ENCODE measurements at regions not wholly inside any gene's neighbourhood (a gene's known extent, or its start where the extent isn't known, plus 50 kb on each side); places are given as distances from the start of the nearest gene placed in this dataset.

GRCh38 chr2:176483476-176483875, 214.2 kb downstream of the MTX2 start:
- no peak for TF ChIP-seq ZNF207 (IDR thresholded peaks at IDR 0.05; ENCODE audit: borderline replicate concordance)
- TF ChIP-seq STAT6 (CRISPR knock-in tag; IDR thresholded peaks at IDR 0.05; ENCODE audit: borderline replicate concordance): no peak
- TF ChIP-seq SRF (IDR thresholded peaks at IDR 0.05; ENCODE audit: low read depth, low read length): no peak
- TF ChIP-seq CTCF (CRISPR knock-in tag; IDR thresholded peaks at IDR 0.05): no peak
- no peak for TF ChIP-seq EP300 (IDR thresholded peaks at IDR 0.05; ENCODE audit: low read depth in 2 of 2, low read length in 2 of 2)
- no peak for TF ChIP-seq EP300 (CRISPR knock-in tag; IDR thresholded peaks at IDR 0.05; ENCODE audit: borderline replicate concordance)
- TF ChIP-seq EED (CRISPR knock-in tag; IDR thresholded peaks at IDR 0.05): no peak
- no peak for TF ChIP-seq POLR2AphosphoS5 (IDR thresholded peaks at IDR 0.05; ENCODE audit: low read depth, low read length)
- TF ChIP-seq HIVEP1 (CRISPR knock-in tag; IDR thresholded peaks at IDR 0.05): no peak
- TF ChIP-seq FOXO1 (CRISPR knock-in tag; IDR thresholded peaks at IDR 0.05): no peak
- no peak for TF ChIP-seq ELF4 (CRISPR knock-in tag; IDR thresholded peaks at IDR 0.05; ENCODE audit: borderline replicate concordance)
- no peak for TF ChIP-seq SP1 (IDR thresholded peaks at IDR 0.05)
- no peak for TF ChIP-seq SP1 (CRISPR knock-in tag; IDR thresholded peaks at IDR 0.05)

All from HepG2 (cell line).